Fibroblast of lung (primary cell): ENCODE measurements at regions not wholly inside any gene's neighbourhood (a gene's known extent, or its start where the extent isn't known, plus 50 kb on each side); places are given as distances from the start of the nearest gene placed in this dataset.

Experiments
- CTCF ChIP-seq, 2 donors: IDR thresholded peaks in 1 of 2; conservative IDR thresholded peaks in 1 of 2; 1 replicate in 1 of 2; 2 replicates in 1 of 2; pipeline ENCODE4 v1.5.1; 2011 to 2012; ENCODE audit warnings: low read length in 2 of 2, control low read depth in 1 of 2, inconsistent platforms in 1 of 2, low read depth in 1 of 2, mild to moderate bottlenecking in 1 of 2
- EZH2 ChIP-seq: IDR thresholded peaks from 2 replicates; pipeline ENCODE4 v1.5.1; 2012; ENCODE audit warnings: low read length, control low read depth, mild to moderate bottlenecking; ENCODE audit errors: missing control alignments

GRCh38 chr4:18572481-18572880 is 550.9 kb upstream of the LCORL start:
- no peak for TF ChIP-seq CTCF (conservative IDR thresholded peaks at IDR 0.05 in 1 of 2, IDR thresholded peaks at IDR 0.05 in 1 of 2; ENCODE audit: low read depth in 1 of 2, low read length in 2 of 2)
- no peak for TF ChIP-seq EZH2
